Smooth muscle cell (in vitro differentiated cells): ENCODE measurements at regions not wholly inside any gene's neighbourhood (a gene's known extent, or its start where the extent isn't known, plus 50 kb on each side); places are given as distances from the start of the nearest gene placed in this dataset.

Experiments
- DNase-seq: peaks from one replicate; lab custom pipeline; 2025; ENCODE audit not compliant: unreplicated experiment; lab: John Stamatoyannopoulos, UW
- H2AFZ ChIP-seq: fragments of 200-600 bp; sonication (generic); 2 replicates; pipeline ENCODE4 v1.6.0; 2016; ENCODE audit warnings: antibody characterized with exemption, low read depth, mild to moderate bottlenecking
- H3F3A ChIP-seq: fragments of 200-600 bp; sonication (generic); 2 replicates; pipeline ENCODE4 v1.6.0; 2017; ENCODE audit warnings: antibody characterized with exemption, low read depth
- H3K27ac ChIP-seq: fragments of 200-600 bp; sonication (generic); 2 replicates; pipeline ENCODE4 v1.5.1; 2016; ENCODE audit warnings: low read depth, mild to moderate bottlenecking
- H3K27me3 ChIP-seq: fragments of 200-600 bp; sonication (generic); 2 replicates; pipeline ENCODE4 v1.6.1; 2016; ENCODE audit warnings: low read depth, mild to moderate bottlenecking
- H3K36me3 ChIP-seq: fragments of 200-600 bp; sonication (generic); 2 replicates; pipeline ENCODE4 v1.5.1; 2016; ENCODE audit warnings: low read depth
- H3K4me1 ChIP-seq: fragments of 200-600 bp; sonication (generic); 2 replicates; pipeline ENCODE4 v1.5.1; 2016; ENCODE audit warnings: low read depth
- H3K4me2 ChIP-seq: fragments of 200-600 bp; sonication (generic); 2 replicates; pipeline ENCODE4 v1.6.0; 2016; ENCODE audit warnings: mild to moderate bottlenecking
- H3K4me3 ChIP-seq: fragments of 200-600 bp; sonication (generic); 2 replicates; pipeline ENCODE4 v1.5.1; 2016; ENCODE audit warnings: mild to moderate bottlenecking
- H3K79me2 ChIP-seq: fragments of 200-600 bp; sonication (generic); 2 replicates; pipeline ENCODE4 v1.6.0; 2016; ENCODE audit warnings: low read depth, mild to moderate bottlenecking
- H3K9ac ChIP-seq: fragments of 200-600 bp; sonication (generic); 2 replicates; pipeline ENCODE4 v1.6.0; 2016; ENCODE audit warnings: low read depth
- H3K9me3 ChIP-seq: fragments of 200-600 bp; sonication (generic); replicated peaks from 2 replicates; pipeline ENCODE4 v1.5.1; 2016; ENCODE audit warnings: low read depth
- H4K20me1 ChIP-seq: fragments of 200-600 bp; sonication (generic); 2 replicates; pipeline ENCODE4 v1.6.0; 2016; ENCODE audit warnings: low read depth
- CTCF ChIP-seq: fragments of 200-600 bp; sonication (generic); IDR thresholded peaks from 2 replicates; pipeline ENCODE4 v1.5.1; 2017; ENCODE audit warnings: borderline replicate concordance, mild to moderate bottlenecking, antibody characterized with exemption; ENCODE audit not compliant: insufficient read depth, poor library complexity, severe bottlenecking
- WGBS: methylation state at CpG from one replicate; pipeline ENCODE4 v1.1.7; 2016; ENCODE audit warnings: low lambda C conversion rate; 5-methylcytosine and 5-hydroxymethylcytosine counted together

GRCh38 chr6:81561731-81562130, 190.8 kb downstream of the TENT5A start:
- Histone ChIP-seq H3K4me3 (peak overlapping the region; percentile 39), H3K4me1 (peaks cover 22% of the 10 kb centered on the region), H3K9ac (peak overlapping the region; percentile 25), H2AFZ (peak overlapping the region; percentile 23), H3K79me2 (no peaks in the 10 kb centered on the region), H3F3A (no peaks in the 10 kb centered on the region), H3K36me3 (no peaks in the 10 kb centered on the region), H3K27me3 (no peaks in the 10 kb centered on the region), H3K9me3 (no peaks in the 10 kb centered on the region), H3K27ac (peak overlapping the region; percentile 81), H3K4me2 (peak overlapping the region; percentile 83), H4K20me1 (no peaks in the 10 kb centered on the region)
- WGBS: 9% methylated on average over 2 of the region's 2 CpGs
- TF ChIP-seq CTCF: no peak
- no peak for DNase-seq

DNA sequence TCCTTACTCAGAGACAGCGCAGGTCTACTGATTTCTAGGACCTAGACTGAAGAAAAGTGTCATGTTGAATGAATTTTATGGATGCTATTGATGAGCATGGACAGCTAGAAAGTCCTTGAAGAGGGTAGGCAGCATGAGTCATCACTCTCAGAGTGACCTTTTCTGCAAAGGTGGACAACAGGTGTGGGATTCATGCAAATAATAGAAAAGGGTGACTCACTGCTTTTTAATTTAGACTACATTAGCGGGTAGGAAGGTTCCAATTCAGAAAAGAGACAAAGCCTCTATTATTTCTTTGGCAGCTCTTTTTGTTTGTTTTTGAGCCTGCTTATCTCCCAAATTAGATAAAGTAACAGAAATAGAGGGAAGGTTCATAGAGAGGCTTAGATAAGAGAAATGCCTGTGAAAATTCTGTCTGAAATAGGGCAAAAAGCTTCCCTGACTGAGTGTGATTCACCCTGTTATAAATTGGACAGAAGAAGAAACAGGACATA, 191.4 kb downstream of the TENT5A start:
- Histone ChIP-seq H3K4me1 (peaks cover 27% of the 10 kb centered on the region), H4K20me1 (no peaks in the 10 kb centered on the region), H3K9ac (no peak overlapping the region), H3K9me3 (no peaks in the 10 kb centered on the region), H3K27me3 (no peaks in the 10 kb centered on the region), H3F3A (no peaks in the 10 kb centered on the region), H3K36me3 (no peaks in the 10 kb centered on the region), H3K27ac (peak overlapping the region; percentile 81), H3K4me2 (peak overlapping the region; percentile 83), H3K4me3 (peak overlapping the region; percentile 39), H2AFZ (no peak overlapping the region), H3K79me2 (no peaks in the 10 kb centered on the region)
- DNase-seq: no peak
- WGBS: 47% methylated on average over 2 of the region's 2 CpGs
- no peak for TF ChIP-seq CTCF

DNA sequence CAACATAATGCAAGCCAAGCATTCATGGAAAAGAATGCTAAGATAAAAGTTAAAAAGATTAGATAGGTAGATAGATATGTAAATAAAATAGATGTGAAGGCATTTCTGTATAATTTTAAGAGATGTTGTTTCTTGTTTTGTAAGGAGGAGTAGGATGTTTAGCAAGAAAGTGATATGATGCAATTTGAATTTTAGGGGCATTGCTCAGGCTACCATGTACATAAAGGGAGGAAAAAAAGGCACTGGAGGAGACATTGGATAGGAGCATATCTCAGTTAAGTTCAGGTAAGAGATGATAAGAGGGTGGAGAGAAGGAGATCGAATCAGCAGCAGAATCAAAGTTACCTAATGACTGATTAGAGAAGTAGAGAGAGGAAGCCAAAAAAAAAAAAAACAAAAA, 194.7 kb downstream of the TENT5A start:
- Histone ChIP-seq H3K36me3 (no peaks in the 10 kb centered on the region), H3K9ac (no peak overlapping the region), H2AFZ (no peak overlapping the region), H3K79me2 (no peaks in the 10 kb centered on the region), H4K20me1 (no peaks in the 10 kb centered on the region), H3K4me1 (peaks cover 27% of the 10 kb centered on the region), H3K27ac (peak overlapping the region; percentile 81), H3K4me3 (no peak overlapping the region), H3K4me2 (peak overlapping the region; percentile 75), H3K9me3 (no peaks in the 10 kb centered on the region), H3F3A (no peaks in the 10 kb centered on the region), H3K27me3 (no peaks in the 10 kb centered on the region)
- TF ChIP-seq CTCF: no peak
- no peak for DNase-seq
- 95% methylated on average over 1 of the region's 1 CpG for WGBS

- WGBS: 25% methylated on average over 2 of the region's 2 CpGs
- Histone ChIP-seq H3K4me2 (peak overlapping the region; percentile 75), H3K9me3 (no peaks in the 10 kb centered on the region), H3K9ac (no peak overlapping the region), H4K20me1 (no peaks in the 10 kb centered on the region), H3K27ac (peak overlapping the region; percentile 81), H3K4me3 (peak overlapping the region; percentile 1), H3K79me2 (no peaks in the 10 kb centered on the region), H3F3A (peaks cover 7% of the 10 kb centered on the region), H3K36me3 (no peaks in the 10 kb centered on the region), H2AFZ (peak overlapping the region; percentile 65), H3K4me1 (peaks cover 26% of the 10 kb centered on the region), H3K27me3 (no peaks in the 10 kb centered on the region)
- DNase-seq: no peak
- TF ChIP-seq CTCF: no peak
Observed at GRCh38 chr6:81556551-81556950, 195.9 kb downstream of the TENT5A start.
